ENCODE measurements at regions not wholly inside any gene's neighbourhood (a gene's known extent, or its start where the extent isn't known, plus 50 kb on each side); places are given as distances from the start of the nearest gene placed in this dataset.
A peak's percentile ranks its signal among the peaks of the same experiment; 100 is the strongest.

- H3K4me2 ChIP-seq (ENCODE audit: insufficient read depth, low read length) = no peak overlapping the region
- no peaks in the 10 kb centered on the region for H3K36me3 ChIP-seq (ENCODE audit: insufficient read depth, low read length)
- no peaks in the 10 kb centered on the region for H4K20me1 ChIP-seq (ENCODE audit: insufficient read depth, low read length)
- TF ChIP-seq CTCF (IDR thresholded peaks at IDR 0.05; ENCODE audit: extremely low read depth, low read depth, low read length) = no peak
- no peaks in the 10 kb centered on the region for H3K9me3 ChIP-seq (ENCODE audit: low read depth, low read length)
- H3K79me2 ChIP-seq (ENCODE audit: insufficient read depth, low read length) = no peaks in the 10 kb centered on the region
- DNase-seq (ENCODE audit: insufficient read length, low spot score, missing footprints) = no peak
- H3K27ac ChIP-seq (ENCODE audit: low read depth, low read length) = no peak overlapping the region
- no peaks in the 10 kb centered on the region for H3K4me1 ChIP-seq (ENCODE audit: insufficient read depth, low read length)
- no peak overlapping the region for H3K4me3 ChIP-seq (ENCODE audit: insufficient read depth, low read length)
- no peak overlapping the region for H2AFZ ChIP-seq (ENCODE audit: low read length)
- H3K27me3 ChIP-seq (ENCODE audit: insufficient read depth, low read length) = no peaks in the 10 kb centered on the region
These were observed 403.5 kb downstream of the USP25 start for GRCh38 chr21:16133248-16133647.

- no peak overlapping the region for H3K4me2 ChIP-seq (ENCODE audit: insufficient read depth, low read length)
- TF ChIP-seq CTCF (IDR thresholded peaks at IDR 0.05; ENCODE audit: extremely low read depth, low read depth, low read length) = no peak
- no peaks in the 10 kb centered on the region for H3K9me3 ChIP-seq (ENCODE audit: low read depth, low read length)
These were observed 404.4 kb downstream of the USP25 start for GRCh38 chr21:16134134-16134533.

GRCh38 chr21:16137106-16137505, 407.3 kb downstream of the USP25 start:
- H3K27me3 ChIP-seq (ENCODE audit: insufficient read depth, low read length) = no peaks in the 10 kb centered on the region
- no peaks in the 10 kb centered on the region for H3K9me3 ChIP-seq (ENCODE audit: low read depth, low read length)
- no peak overlapping the region for H3K27ac ChIP-seq (ENCODE audit: low read depth, low read length)
- H3K36me3 ChIP-seq (ENCODE audit: insufficient read depth, low read length) = no peaks in the 10 kb centered on the region
- no peaks in the 10 kb centered on the region for H3K4me1 ChIP-seq (ENCODE audit: insufficient read depth, low read length)
- TF ChIP-seq CTCF (IDR thresholded peaks at IDR 0.05; ENCODE audit: extremely low read depth, low read depth, low read length) = no peak
- no peaks in the 10 kb centered on the region for H4K20me1 ChIP-seq (ENCODE audit: insufficient read depth, low read length)
- no peak for DNase-seq (ENCODE audit: insufficient read length, low spot score, missing footprints)
- H3K79me2 ChIP-seq (ENCODE audit: insufficient read depth, low read length) = no peaks in the 10 kb centered on the region
- no peak overlapping the region for H3K4me3 ChIP-seq (ENCODE audit: insufficient read depth, low read length)
- H3K4me2 ChIP-seq (ENCODE audit: insufficient read depth, low read length) = no peak overlapping the region
- no peak overlapping the region for H2AFZ ChIP-seq (ENCODE audit: low read length)

More at GRCh38 chr21:16134134-16134533, 404.4 kb downstream of the USP25 start:
- no peak overlapping the region for H3K4me3 ChIP-seq (ENCODE audit: insufficient read depth, low read length)
- H3K36me3 ChIP-seq (ENCODE audit: insufficient read depth, low read length) = no peaks in the 10 kb centered on the region
- no peak overlapping the region for H3K27ac ChIP-seq (ENCODE audit: low read depth, low read length)
- no peaks in the 10 kb centered on the region for H3K27me3 ChIP-seq (ENCODE audit: insufficient read depth, low read length)
- peak overlapping the region; percentile 46 for H2AFZ ChIP-seq (ENCODE audit: low read length)
- H3K79me2 ChIP-seq (ENCODE audit: insufficient read depth, low read length) = no peaks in the 10 kb centered on the region
- H3K4me1 ChIP-seq (ENCODE audit: insufficient read depth, low read length) = no peaks in the 10 kb centered on the region
- DNase-seq (ENCODE audit: insufficient read length, low spot score, missing footprints) = no peak
- H4K20me1 ChIP-seq (ENCODE audit: insufficient read depth, low read length) = no peaks in the 10 kb centered on the region

- no peak for DNase-seq (ENCODE audit: insufficient read length, low spot score, missing footprints)
- Histone ChIP-seq H2AFZ (ENCODE audit: low read length) (no peak overlapping the region), H4K20me1 (ENCODE audit: insufficient read depth, low read length) (no peaks in the 10 kb centered on the region), H3K79me2 (ENCODE audit: insufficient read depth, low read length) (no peaks in the 10 kb centered on the region), H3K4me3 (ENCODE audit: insufficient read depth, low read length) (no peak overlapping the region), H3K9me3 (ENCODE audit: low read depth, low read length) (no peaks in the 10 kb centered on the region), H3K4me2 (ENCODE audit: insufficient read depth, low read length) (no peak overlapping the region), H3K27me3 (ENCODE audit: insufficient read depth, low read length) (no peaks in the 10 kb centered on the region), H3K27ac (ENCODE audit: low read depth, low read length) (no peak overlapping the region), H3K4me1 (ENCODE audit: insufficient read depth, low read length) (no peaks in the 10 kb centered on the region), H3K36me3 (ENCODE audit: insufficient read depth, low read length) (no peaks in the 10 kb centered on the region)
- TF ChIP-seq CTCF (IDR thresholded peaks at IDR 0.05; ENCODE audit: extremely low read depth, low read depth, low read length) = no peak
These were observed 415.3 kb downstream of the USP25 start for GRCh38 chr21:16145052-16145451.
